ENCODE measurements at regions not wholly inside any gene's neighbourhood (a gene's known extent, or its start where the extent isn't known, plus 50 kb on each side); places are given as distances from the start of the nearest gene placed in this dataset.
"Not testable (repeated sequence)": the region's sequence is repeated elsewhere in the genome, so short reads cannot be mapped to it uniquely, and the experiment has no call there.

DNA sequence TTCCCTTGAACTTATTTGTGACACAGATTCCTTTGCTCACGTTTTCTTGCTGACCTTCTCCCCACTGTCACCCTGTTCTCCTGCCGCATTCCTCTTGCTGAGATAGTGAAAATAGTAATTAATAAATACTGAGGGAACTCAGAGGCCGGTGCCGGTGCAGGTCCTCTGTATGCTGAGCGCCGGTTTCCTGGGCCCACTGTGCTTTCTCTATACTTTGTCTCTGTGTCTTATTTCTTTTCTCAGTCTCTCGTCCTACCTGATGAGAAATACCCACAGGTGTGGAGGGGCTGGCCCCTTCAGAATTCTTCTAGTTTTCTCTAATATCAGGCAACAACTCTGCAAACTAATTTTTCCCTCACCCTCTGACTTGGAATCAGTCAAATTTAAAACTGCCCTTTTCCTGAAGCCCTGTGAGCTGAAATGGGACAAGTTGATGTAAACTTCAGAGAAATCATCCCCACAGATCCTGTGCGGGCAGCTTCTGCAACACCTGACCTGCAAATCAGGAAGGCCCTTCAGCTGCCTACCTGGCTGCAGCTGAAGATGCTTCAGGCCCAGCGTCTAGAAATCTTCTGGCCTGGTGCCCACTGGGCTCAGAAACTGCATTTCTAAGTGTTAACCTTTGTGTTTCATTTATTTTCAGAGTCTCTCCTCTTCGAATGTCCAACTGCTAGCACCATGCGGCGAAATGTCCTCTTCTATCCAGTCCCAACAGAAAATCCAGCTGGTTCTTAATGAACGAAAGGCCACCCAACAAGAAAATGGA lies 149.7 kb downstream of the TMEM121 start:
- not testable (repeated sequence) for DNase-seq (ENCODE audit: low read depth in 2 of 3, low spot score in 2 of 3)

DNA sequence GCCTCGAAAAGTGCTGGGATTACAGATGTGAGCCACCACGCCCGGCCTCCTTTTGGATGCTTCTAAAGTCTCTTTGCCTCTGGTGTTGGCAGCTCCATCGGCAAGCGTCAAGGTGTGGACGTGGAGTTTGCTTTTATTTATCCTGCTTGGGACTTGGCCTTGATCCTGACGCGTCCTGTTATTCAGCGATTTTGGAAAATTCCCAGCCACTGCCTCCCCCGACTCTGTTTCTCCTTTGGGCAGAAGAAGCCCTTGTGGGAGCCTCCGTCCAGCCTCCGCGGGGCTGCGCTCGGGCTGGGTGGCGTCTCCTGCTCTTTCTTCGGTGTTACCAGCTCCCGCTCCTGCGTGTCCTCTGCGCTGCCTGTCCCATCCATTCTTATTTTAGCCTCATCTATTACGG lies 151.7 kb downstream of the TMEM121 start:
- DNase-seq (ENCODE audit: low read depth in 2 of 3, low spot score in 2 of 3), result not testable (repeated sequence)

DNA sequence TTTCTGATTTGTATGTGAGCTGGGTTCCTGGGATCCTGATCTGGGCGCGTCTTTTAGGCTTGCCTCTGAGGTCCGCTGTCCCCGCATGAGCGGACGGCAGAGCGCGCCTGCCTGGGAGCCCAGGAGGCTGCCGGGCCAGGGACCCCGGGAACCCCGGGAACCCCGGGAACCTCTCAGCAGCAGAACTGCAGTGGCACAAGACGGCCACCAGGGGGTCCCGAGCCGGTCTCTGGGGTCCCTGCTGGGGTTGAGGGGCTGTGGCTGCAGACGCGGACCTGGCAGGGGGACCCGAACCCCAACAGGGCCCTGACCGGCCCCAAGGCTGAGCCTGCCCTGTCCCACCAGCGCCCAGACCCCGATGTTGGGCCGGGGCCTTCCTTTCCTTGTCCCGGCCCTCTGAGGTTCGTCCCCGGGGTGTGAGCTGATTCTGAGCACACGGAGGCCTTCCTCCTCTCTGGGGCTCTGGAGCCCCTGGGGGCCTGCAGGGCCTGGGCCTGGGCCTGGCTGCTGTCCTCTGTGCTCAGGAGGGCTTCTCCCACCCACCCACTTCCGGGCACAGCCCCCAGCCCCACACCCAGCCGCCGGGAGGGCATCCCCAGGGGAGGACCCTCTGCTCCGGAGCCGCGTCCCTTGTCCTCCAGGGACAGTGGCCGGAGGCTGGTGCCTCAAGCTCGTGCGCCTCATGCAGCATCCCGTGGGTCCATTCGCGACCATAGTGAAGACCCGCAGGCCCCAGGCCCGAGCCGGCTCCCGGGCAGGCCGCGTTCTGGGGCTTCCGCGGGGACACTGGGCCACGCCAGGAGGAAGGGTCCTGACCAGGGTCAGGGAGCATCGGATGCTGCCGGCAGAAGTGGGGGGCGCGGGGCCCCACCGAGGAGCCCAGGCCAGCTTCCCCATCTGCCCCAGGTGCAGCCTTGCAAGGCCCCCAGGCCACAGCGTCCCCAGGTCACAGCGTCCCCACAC lies 152.9 kb downstream of the TMEM121 start:
- DNase-seq (ENCODE audit: low read depth in 2 of 3, low spot score in 2 of 3), result not testable (repeated sequence)

DNA sequence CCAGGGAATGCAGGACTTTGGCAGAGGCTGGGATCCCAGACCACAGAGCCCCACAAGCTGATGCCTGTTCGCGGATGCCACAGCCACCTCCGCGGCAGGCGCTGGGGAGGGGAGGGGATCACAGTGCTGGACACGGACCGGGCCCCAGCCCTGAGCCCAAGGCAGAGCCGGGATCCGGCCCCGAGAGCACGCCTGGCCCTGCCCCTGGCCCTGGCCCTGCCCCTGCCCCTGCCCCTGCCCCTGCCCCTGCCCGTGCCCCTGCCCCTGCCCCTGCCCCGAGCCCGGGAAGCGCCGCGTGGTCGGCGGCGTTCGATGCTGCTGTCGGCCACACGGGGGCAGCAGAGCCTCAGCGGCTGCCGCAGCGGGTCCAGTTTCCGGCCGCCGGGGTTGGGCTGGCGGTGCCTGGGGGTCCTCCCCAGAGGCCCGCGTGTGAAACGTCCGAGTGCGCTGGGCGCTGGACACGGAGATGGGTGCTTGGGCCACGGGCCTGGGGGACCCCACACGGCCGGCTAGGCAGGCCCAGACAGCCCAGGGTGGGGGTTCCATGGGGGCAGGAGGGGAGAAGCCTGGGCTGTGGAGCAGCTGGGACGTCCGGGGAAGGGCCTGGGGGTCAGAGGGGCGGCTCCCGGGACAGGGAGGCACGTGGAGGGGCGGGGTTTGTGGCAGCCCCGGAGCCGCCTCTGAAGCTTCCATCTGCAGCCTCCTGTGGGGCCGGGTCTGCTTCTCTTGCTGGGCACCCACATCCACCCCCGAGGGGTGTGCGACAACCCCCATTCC lies 153.8 kb downstream of the TMEM121 start:
- DNase-seq (ENCODE audit: low read depth in 2 of 3, low spot score in 2 of 3), result peak in 1 of 3 experiments; percentile 24

DNA sequence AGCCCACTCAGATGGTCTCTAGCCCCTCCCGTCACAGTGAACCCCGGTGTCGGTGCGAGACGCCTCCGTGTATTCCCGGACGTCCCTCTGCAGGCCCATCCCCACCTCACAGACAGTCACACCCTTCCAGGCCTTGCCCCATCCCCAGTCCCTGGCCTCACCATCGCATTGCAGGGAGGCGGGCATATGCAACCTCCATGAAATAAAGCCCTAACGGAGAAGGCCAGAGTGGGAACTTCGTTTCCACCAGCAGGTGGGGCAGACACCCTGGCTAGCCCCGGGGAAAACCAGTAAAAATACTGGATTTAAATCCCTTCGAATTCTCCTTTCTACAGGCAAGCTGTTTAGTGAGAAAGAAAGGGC lies 154.3 kb downstream of the TMEM121 start:
- not testable (repeated sequence) for DNase-seq (ENCODE audit: low read depth in 2 of 3, low spot score in 2 of 3)

DNA sequence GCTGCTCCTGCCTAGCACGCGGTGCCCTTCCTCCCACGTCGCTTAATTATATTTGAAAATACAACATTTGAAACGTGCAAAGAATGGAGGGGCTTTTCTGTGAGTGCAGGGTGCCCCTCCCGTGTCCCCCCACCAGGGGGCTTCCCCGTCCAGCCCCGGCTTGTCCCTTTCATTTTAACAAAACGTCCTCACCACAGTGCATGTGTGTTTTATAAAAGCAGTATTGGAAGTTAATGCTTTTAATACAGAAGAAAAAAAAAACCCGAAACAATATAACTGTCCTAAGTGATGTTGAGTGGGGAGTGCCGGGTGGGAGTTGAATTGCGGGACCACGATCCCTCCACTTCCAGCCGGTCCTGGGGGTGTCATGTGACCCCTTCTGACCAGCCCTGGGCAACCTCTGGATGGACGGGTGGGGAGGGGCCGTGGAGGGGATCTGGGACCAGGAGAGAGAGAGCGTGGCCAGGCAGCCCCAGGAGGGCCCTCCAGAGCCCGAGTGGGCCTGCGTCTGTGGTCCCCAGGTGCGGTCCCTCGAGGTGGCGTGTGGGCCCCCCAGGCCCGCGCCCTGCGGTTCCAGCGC lies 155.3 kb downstream of the TMEM121 start:
- DNase-seq (ENCODE audit: low read depth in 2 of 3, low spot score in 2 of 3), result not testable (repeated sequence)

DNA sequence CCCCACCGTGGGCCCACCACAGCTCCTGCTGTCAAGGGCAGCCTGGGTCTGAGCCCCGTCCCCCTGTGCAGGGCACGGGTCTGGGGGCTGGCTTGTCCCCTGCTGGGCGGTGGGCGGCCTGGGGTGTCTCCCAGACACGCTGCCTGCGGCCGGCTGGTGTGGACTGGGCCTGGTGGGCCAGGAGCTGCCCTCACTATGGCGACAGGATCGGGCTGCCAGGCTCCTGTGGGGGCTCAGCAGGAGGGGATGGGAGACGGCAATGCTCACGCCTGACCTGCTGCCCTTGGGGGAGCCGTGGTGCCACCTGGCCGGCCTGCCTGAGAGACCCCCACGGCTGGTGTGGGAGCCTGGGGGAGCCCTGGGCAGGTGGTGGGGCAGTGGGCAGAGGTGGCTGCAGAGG lies 156.1 kb downstream of the TMEM121 start:
- not testable (repeated sequence) for DNase-seq (ENCODE audit: low read depth in 2 of 3, low spot score in 2 of 3)

DNA sequence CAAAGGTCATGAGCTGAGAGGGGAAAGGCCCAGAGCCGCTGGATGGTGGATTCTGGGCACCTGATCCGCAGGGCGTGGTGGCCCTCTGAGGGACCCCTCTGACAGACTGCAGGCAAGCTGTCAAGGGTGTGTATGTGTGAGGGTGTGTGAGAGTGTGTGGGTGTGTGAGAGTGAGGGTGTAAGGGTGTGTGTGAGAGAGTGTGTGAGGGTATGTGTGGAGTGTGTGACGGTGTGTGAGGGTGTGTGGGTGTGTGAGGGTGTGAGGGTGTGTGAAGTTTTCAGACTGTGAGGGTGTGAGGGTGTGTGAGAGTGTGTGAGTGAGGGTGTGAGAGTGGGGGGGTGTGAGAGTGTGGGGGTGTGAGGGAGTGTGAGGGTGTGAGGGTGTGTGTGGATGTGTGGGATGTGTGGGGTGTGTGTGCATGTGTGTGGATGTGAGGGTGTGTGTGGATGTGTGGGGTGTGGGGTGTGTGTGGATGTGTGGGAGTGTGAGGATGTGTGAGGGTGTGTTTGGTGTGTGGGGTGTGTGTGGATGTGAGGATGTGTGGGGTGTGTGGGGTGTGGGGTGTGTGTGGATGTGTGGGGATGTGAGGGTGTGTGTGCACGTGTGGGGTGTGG lies 156.7 kb downstream of the TMEM121 start:
- no peak for DNase-seq (ENCODE audit: low read depth in 2 of 3, low spot score in 2 of 3)

DNA sequence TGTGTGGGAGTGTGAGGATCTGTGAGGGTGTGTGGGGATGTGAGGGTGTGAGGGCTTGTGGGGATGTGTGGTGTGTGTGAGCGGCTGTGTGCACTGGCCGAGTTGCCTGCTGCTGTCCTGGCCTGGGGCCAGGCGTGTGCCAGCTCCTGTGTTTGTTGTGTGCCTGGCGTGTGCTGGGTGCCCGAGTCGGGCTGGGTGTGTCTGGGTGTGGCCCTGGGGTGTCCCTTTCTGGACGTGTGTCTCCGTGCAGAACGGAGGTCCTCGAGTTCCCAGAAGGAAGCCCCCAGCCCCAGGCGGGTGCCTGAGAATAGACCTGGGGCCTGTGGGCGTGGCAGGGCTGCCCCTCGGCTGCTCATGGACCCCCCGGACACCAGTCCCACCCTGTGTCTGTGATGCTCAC lies 157.7 kb downstream of the TMEM121 start:
- not testable (repeated sequence) for DNase-seq (ENCODE audit: low read depth in 2 of 3, low spot score in 2 of 3)

DNA sequence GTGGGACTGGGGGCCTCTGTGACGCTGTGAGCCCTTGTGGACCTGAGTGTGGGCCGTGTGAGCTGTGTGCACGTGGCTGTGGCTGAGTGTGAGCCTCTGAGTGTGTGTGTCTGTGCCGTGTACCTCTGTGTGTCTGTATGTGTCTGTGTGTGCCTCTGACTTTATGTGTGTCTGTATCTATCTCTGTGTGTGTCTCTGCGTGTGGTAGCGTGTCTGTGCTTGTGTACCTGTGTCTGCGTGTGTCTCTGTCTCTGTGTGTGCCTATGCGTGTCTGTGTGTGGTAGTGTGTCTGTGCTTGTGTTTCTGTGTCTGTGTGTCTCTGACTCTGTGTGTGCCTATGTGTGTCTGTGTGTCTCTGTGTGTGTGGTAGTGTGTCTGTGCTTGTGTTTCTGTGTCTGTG lies 158.2 kb downstream of the TMEM121 start:
- DNase-seq (ENCODE audit: low read depth in 2 of 3, low spot score in 2 of 3), result not testable (repeated sequence)

DNA sequence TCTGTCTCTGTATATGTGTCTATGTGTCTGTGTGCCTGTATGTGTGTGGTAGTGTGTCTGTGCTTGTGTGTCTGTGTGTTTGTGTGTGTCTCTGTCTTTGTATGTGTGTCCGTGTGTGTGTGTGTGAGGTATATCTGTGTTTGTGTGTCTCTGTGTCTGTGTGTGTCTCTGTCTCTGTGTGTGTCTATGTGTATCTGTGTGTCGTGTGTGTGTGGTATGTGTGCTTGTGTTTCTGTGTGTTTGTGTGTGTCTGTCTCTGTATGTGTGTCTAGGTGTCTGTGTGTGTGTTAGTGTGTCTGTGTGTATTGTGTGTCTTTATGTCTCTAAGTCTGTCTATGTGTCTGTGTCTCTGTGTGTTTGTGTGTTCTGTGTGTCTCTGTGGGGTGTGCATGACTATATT lies 158.6 kb downstream of the TMEM121 start:
- DNase-seq (ENCODE audit: low read depth in 2 of 3, low spot score in 2 of 3), result no peak

DNA sequence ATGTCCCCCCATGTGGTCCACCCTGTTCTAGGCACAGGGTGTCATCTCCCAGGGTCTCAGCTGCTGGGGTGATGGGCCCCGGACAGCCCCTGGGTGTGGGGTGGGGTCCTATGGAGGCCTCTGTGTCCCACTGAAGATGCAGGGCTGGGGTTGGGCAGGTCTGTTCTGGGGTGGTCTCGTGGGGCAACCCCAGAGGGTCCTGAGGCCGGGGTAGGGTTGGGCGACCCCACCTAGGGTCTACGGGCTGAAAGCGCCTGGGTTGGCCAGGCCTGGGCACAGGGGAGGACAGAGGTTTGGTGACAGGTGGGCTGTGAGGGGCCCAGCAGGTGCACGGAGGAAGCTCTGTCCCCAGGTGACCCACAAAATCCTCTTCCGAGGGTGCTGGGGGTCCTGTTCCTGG lies 159.2 kb downstream of the TMEM121 start:
- not testable (repeated sequence) for DNase-seq (ENCODE audit: low read depth in 2 of 3, low spot score in 2 of 3)

DNA sequence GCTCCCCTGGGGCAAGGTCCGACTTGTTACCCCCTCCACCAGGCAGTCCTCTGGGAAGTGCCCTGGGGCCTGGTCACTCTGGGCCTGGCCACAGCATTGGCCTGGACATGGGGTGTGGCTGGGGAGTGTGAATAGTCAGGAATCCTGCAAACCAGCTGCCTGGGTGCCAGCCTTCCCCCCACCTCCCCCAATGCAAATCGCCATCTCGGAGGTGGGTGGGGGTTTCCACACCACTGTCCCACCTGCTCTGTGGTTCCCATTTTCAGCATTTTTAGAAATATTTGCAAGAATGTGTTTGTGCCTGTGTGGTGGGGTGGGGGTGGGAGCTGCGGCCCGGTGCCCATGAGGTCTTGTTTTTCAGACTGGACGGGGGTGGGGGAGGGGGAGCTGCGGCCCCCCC lies 159.7 kb downstream of the TMEM121 start:
- not testable (repeated sequence) for DNase-seq (ENCODE audit: low read depth in 2 of 3, low spot score in 2 of 3)

DNA sequence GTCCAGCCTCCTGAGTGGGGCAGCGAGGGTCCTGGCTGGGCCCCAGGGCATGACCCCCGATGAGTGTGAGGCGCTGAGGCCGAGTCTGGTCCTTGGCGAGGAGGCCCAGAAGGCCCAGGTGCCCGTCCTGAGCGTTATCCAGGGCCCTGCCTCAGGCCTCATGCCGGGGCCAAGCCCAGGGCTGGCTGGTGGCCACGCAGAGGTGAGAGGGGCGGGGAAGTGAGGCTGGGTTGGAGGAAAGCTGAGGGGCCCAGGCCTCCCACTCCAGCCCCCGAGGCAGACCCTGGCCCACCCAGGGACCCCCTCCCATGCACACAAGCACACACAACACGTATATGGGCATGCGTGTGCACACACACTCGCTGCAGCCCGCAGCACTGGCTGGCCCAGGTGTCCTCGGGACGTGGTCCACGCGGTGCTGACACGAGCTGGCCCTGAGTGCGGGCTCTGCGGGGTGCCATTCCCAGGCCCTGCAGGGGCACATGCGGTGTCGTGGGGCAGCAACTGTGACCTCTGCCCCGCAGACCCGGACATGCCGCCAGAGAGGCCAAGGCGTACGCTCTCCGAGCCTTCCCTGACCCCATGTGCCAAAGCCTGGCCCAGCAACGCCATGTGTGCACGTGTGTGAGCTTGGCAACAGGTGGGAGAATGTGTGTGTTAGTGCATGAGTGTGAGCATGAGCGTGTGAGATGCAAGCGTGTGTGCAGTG lies 160.2 kb downstream of the TMEM121 start:
- DNase-seq (ENCODE audit: low read depth in 2 of 3, low spot score in 2 of 3), result not testable (repeated sequence)

DNA sequence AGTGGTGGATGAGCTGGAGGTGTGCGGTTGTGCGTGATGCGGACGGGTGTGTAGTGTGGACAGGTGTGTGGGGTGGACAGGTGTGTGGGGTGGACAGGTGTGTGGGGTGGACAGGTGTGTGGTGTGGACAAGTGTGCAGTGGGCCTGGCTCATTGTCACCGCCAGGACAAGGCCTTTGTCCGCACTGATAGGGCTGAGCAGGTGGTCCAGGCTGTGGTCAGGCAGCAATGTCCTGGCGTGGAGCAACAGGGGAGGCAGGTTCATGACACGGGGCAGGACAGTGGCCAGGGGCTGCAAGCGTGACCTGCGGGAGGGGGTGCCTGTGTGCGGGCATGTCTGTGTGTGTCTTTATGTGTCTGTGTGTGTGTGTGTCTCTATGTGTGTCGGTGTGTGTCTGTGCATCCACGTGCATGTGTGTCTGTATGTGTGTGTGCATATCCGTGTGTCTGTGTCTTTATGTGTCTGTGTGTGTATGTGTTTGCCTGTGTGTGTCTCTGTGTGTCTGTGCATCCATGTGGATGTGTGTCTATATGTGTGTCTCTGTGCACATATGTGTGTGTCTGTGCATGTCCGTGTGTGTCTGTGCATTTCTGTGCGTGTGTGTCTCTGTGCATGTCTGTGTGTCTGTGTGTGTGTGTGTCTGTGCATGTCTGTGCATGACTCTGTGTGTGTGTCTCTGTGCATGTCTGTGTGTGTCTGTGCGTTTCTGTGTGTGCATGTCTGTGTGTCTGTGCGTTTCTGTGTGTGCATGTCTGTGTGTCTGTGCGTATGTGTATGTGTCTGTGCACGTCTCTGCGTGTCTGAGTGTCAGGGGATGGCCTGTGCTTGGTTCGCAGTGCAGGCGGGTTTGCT lies 161.0 kb downstream of the TMEM121 start:
- DNase-seq (ENCODE audit: low read depth in 2 of 3, low spot score in 2 of 3), result not testable (repeated sequence)

DNA sequence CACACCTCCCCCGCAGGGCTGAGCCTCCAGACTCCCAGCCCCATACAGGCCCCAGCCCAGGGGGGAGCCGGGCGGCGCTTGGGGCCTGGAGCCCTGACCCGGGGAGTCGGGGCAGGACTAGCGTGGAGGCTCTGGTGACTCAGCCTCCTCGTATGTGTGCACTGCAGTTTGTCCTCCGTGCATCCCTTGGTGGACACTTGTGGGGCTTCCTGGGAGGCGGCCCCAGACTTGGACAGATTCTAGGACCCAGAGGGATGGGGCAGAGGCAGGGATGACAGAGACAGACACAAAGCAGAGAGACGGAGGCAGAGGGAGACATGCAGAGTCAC lies 161.6 kb downstream of the TMEM121 start:
- DNase-seq (ENCODE audit: low read depth in 2 of 3, low spot score in 2 of 3), result not testable (repeated sequence)

DNA sequence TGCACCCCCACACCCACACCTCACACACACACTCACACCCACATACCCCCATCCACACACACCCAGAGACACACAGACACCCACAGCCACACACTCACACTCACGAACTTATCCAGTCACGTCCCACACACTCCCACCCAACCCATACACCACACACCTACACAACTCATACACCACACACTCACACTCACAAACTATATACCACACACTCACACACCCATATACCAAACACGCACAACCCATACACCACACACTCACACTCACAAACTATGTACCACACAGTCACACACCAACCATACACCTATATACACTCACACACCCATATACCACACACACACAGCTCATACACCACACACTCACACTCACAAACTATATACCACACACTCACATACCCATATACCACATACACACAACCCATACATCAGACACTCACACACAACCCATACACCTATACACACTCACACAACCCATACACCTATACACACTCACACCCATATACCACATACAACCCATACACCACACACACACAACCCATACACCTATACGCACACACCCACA lies 162.4 kb downstream of the TMEM121 start:
- not testable (repeated sequence) for DNase-seq (ENCODE audit: low read depth in 2 of 3, low spot score in 2 of 3)

DNA sequence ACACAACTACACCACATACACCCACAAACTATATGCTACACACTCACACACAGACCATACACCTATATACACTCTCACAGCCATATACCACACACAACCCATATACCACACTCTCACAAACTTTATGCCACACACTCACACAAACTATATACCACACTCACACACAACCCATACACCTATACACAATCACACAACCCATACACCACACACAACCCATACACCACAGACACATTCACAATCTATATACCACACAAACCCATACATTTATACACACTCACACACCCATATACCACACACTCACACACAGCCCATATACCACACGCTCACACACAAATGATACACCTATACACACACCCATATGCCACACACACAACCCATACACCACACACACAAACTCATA lies 163.3 kb downstream of the TMEM121 start:
- DNase-seq (ENCODE audit: low read depth in 2 of 3, low spot score in 2 of 3), result no peak

DNA sequence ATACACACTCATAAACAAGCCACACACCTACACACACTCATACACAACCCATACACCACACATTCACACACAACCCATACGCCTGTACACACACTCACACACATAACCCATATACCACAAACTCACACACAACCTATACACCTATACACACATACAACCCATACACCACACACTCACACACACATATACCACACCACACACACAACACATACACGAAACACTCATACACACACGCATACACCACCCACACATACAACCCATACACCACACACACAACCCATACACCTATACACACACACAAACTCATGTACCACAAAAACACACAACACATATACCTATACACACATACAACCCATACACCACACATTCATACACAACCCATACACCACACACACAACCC lies 164.3 kb downstream of the TMEM121 start:
- DNase-seq (ENCODE audit: low read depth in 2 of 3, low spot score in 2 of 3), result no peak

All from activated CD8-positive, alpha-beta memory T cell treated with anti-CD3 and anti-CD28 coated beads for 48 hours (primary cell).